Liver (tissue), 3 donors: ENCODE measurements at regions not wholly inside any gene's neighbourhood (a gene's known extent, or its start where the extent isn't known, plus 50 kb on each side); places are given as distances from the start of the nearest gene placed in this dataset.

Experiments
- CTCF ChIP-seq: fragments of 150-350 bp; IDR thresholded peaks from 2 replicates; pipeline ENCODE4 v1.5.1; 2017; ENCODE audit warnings: improper control_type of control experiment, low read depth, low read length; ENCODE audit not compliant: missing input control
- EGR1 ChIP-seq, 2 donors: IDR thresholded peaks; 2 replicates each; pipeline ENCODE4 v1.6.1; 2016 to 2018; ENCODE audit warnings: antibody characterized with exemption in 2 of 2, low read depth in 2 of 2
- GABPA ChIP-seq, 2 donors: IDR thresholded peaks in 1 of 2; conservative IDR thresholded peaks in 1 of 2; 2 replicates each; pipeline ENCODE4 v1.6.1; 2016; ENCODE audit warnings: antibody characterized with exemption in 2 of 2, mild to moderate bottlenecking in 1 of 2, moderate library complexity in 1 of 2
- JUND ChIP-seq, 2 donors: IDR thresholded peaks; 2 replicates each; pipeline ENCODE4 v1.6.1; 2016; ENCODE audit warnings: antibody characterized with exemption in 2 of 2
- MAX ChIP-seq: IDR thresholded peaks from 2 replicates; pipeline ENCODE4 v1.6.1; 2016; ENCODE audit warnings: antibody characterized with exemption
- RAD21 ChIP-seq, 2 donors: IDR thresholded peaks; 2 replicates each; pipeline ENCODE4 v1.6.1; 2016; ENCODE audit warnings: antibody characterized with exemption in 2 of 2, mild to moderate bottlenecking in 2 of 2
- REST ChIP-seq: IDR thresholded peaks from 2 replicates; pipeline ENCODE4 v1.6.1; 2016; ENCODE audit warnings: antibody characterized with exemption, mild to moderate bottlenecking
- SP1 ChIP-seq: IDR thresholded peaks from 2 replicates; pipeline ENCODE4 v1.6.1; 2018; ENCODE audit warnings: antibody characterized with exemption, mild to moderate bottlenecking
- TAF1 ChIP-seq: conservative IDR thresholded peaks from 2 replicates; pipeline ENCODE4 v1.6.1; 2016; ENCODE audit warnings: antibody characterized with exemption, mild to moderate bottlenecking
- YY1 ChIP-seq: IDR thresholded peaks from 2 replicates; pipeline ENCODE4 v1.6.1; 2016; ENCODE audit warnings: antibody characterized with exemption, mild to moderate bottlenecking
- ZBTB33 ChIP-seq: IDR thresholded peaks from 2 replicates; pipeline ENCODE4 v1.6.1; 2016; ENCODE audit warnings: antibody characterized with exemption
- donor health status: healthy.
- donor health status: healthy.

- no peak for TF ChIP-seq YY1
- no peak for TF ChIP-seq CTCF
- no peak for TF ChIP-seq JUND (IDR thresholded peaks at IDR 0.05)
- no peak for TF ChIP-seq TAF1
- no peak for TF ChIP-seq REST
- no peak for TF ChIP-seq SP1
- no peak for TF ChIP-seq RAD21 (IDR thresholded peaks at IDR 0.05)
- no peak for TF ChIP-seq ZBTB33
- no peak for TF ChIP-seq GABPA (IDR thresholded peaks at IDR 0.05 in 1 of 2, conservative IDR thresholded peaks at IDR 0.05 in 1 of 2)
- TF ChIP-seq EGR1 (IDR thresholded peaks at IDR 0.05; ENCODE audit: low read depth in 2 of 2) = no peak
- TF ChIP-seq MAX = no peak
Observed at GRCh38 chr11:129729823-129730222, 85.8 kb upstream of the TMEM45B start.
